ENCODE measurements at regions not wholly inside any gene's neighbourhood (a gene's known extent, or its start where the extent isn't known, plus 50 kb on each side); places are given as distances from the start of the nearest gene placed in this dataset.

GRCh38 chr12:93149229-93149628 is 220.1 kb upstream of the EEA1 start:
- no peaks in the 10 kb centered on the region for H3K36me3 ChIP-seq (ENCODE audit: control insufficient read depth, low read length)
- H3K9me3 ChIP-seq (ENCODE audit: control insufficient read depth, insufficient read depth, low read length) = no peaks in the 10 kb centered on the region
- H3K4me3 ChIP-seq (ENCODE audit: low read length) = no peak overlapping the region
- no peak overlapping the region for H3K27ac ChIP-seq (ENCODE audit: low read depth, low read length)
- no peak for TF ChIP-seq CTCF (IDR thresholded peaks at IDR 0.05; ENCODE audit: low read depth, low read length, poor library complexity, severe bottlenecking)
- TF ChIP-seq EZH2phosphoT487 (IDR thresholded peaks at IDR 0.05; ENCODE audit: borderline replicate concordance, low read length) = no peak
- H3F3A ChIP-seq (ENCODE audit: control insufficient read depth, insufficient read depth) = no peaks in the 10 kb centered on the region
- no peaks in the 10 kb centered on the region for H3K4me1 ChIP-seq (ENCODE audit: control insufficient read depth, low read length)
- no peaks in the 10 kb centered on the region for H3K79me2 ChIP-seq (ENCODE audit: control insufficient read depth, low read length)
- no peak overlapping the region for H3K4me2 ChIP-seq (ENCODE audit: low read length)
- no peaks in the 10 kb centered on the region for H3K9me2 ChIP-seq (replicated peaks; ENCODE audit: control insufficient read depth, low read length)
- H3K27me3 ChIP-seq (ENCODE audit: control insufficient read depth, low read length) = no peaks in the 10 kb centered on the region
- H4K20me1 ChIP-seq (ENCODE audit: control insufficient read depth, insufficient read depth, low read depth, low read length) = no peaks in the 10 kb centered on the region

- no peaks in the 10 kb centered on the region for H3K9me2 ChIP-seq (replicated peaks; ENCODE audit: control insufficient read depth, low read length)
- no peaks in the 10 kb centered on the region for H3K36me3 ChIP-seq (ENCODE audit: control insufficient read depth, low read length)
- H3K79me2 ChIP-seq (ENCODE audit: control insufficient read depth, low read length) = no peaks in the 10 kb centered on the region
- no peak overlapping the region for H3K4me3 ChIP-seq (ENCODE audit: low read length)
- H3K4me2 ChIP-seq (ENCODE audit: low read length) = no peak overlapping the region
- no peaks in the 10 kb centered on the region for H4K20me1 ChIP-seq (ENCODE audit: control insufficient read depth, insufficient read depth, low read depth, low read length)
- H3K27ac ChIP-seq (ENCODE audit: low read depth, low read length) = no peak overlapping the region
- H3K4me1 ChIP-seq (ENCODE audit: control insufficient read depth, low read length) = no peaks in the 10 kb centered on the region
- H3K27me3 ChIP-seq (ENCODE audit: control insufficient read depth, low read length) = no peaks in the 10 kb centered on the region
- H3K9me3 ChIP-seq (ENCODE audit: control insufficient read depth, insufficient read depth, low read length) = no peaks in the 10 kb centered on the region
- H3F3A ChIP-seq (ENCODE audit: control insufficient read depth, insufficient read depth) = no peaks in the 10 kb centered on the region
- TF ChIP-seq EZH2phosphoT487 (IDR thresholded peaks at IDR 0.05; ENCODE audit: borderline replicate concordance, low read length) = no peak
- TF ChIP-seq CTCF (IDR thresholded peaks at IDR 0.05; ENCODE audit: low read depth, low read length, poor library complexity, severe bottlenecking) = no peak
Observed at GRCh38 chr12:93151079-93151762, 222.1 kb upstream of the EEA1 start.

- no peaks in the 10 kb centered on the region; the same call in 1 of the 2 replicates for H3K9me3 ChIP-seq (ENCODE audit: control insufficient read depth, insufficient read depth, low read length)
- no peaks in the 10 kb centered on the region for H3K27me3 ChIP-seq (ENCODE audit: control insufficient read depth, low read length)
- no peaks in the 10 kb centered on the region for H3K36me3 ChIP-seq (ENCODE audit: control insufficient read depth, low read length)
- H3K9me2 ChIP-seq (replicated peaks; ENCODE audit: control insufficient read depth, low read length) = no peaks in the 10 kb centered on the region
- H3K4me2 ChIP-seq (ENCODE audit: low read length) = no peak overlapping the region
- TF ChIP-seq EZH2phosphoT487 (IDR thresholded peaks at IDR 0.05; ENCODE audit: borderline replicate concordance, low read length) (no peak), CTCF (IDR thresholded peaks at IDR 0.05; ENCODE audit: low read depth, low read length, poor library complexity, severe bottlenecking) (no peak)
- no peak overlapping the region for H3K4me3 ChIP-seq (ENCODE audit: low read length)
- H3K4me1 ChIP-seq (ENCODE audit: control insufficient read depth, low read length) = no peaks in the 10 kb centered on the region
- H4K20me1 ChIP-seq (ENCODE audit: control insufficient read depth, insufficient read depth, low read depth, low read length) = no peaks in the 10 kb centered on the region
- H3K79me2 ChIP-seq (ENCODE audit: control insufficient read depth, low read length) = no peaks in the 10 kb centered on the region
- H3F3A ChIP-seq (ENCODE audit: control insufficient read depth, insufficient read depth) = no peaks in the 10 kb centered on the region
- no peak overlapping the region for H3K27ac ChIP-seq (ENCODE audit: low read depth, low read length)
Observed at GRCh38 chr12:93152617-93153016, 223.5 kb upstream of the EEA1 start.

All from DOHH2 (cell line).